B cell (primary cell): ENCODE measurements at regions not wholly inside any gene's neighbourhood (a gene's known extent, or its start where the extent isn't known, plus 50 kb on each side); places are given as distances from the start of the nearest gene placed in this dataset.

Experiments used
- EZH2 ChIP-seq: IDR thresholded peaks from 2 replicates; pipeline ENCODE4 v1.6.1; 2012; ENCODE audit warnings: borderline replicate concordance, low read depth, mild to moderate bottlenecking, moderate library complexity, low read length; ENCODE audit not compliant: insufficient read depth, poor library complexity, severe bottlenecking
- TF ChIP-seq, protein P1 (sequence below): fragments of 200-600 bp; IDR thresholded peaks from one replicate; pipeline ENCODE4 v1.8.0; 2022; ENCODE audit warnings: antibody characterized with exemption, mild to moderate bottlenecking

DNA sequence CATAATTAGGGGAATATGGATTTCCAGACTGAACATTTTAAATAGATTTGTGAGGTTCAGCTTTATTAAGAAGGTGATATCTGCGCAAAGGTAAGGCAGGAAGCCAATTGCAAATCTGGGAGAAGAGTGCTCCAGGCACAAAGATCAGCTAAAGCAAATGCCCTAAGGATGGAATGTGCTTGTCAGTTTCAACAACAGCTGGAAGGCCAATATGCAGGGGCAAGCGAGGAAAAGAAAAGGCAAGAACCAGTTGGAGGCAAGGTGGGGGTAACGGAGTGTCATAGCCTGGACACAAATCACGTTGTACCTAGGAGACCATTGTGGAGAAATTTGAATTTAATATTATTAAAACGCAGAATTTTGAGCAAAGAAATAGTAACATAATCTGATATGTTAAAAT, 1710.3 kb upstream of the PCDH7 start:
- TF ChIP-seq, protein P1, sequence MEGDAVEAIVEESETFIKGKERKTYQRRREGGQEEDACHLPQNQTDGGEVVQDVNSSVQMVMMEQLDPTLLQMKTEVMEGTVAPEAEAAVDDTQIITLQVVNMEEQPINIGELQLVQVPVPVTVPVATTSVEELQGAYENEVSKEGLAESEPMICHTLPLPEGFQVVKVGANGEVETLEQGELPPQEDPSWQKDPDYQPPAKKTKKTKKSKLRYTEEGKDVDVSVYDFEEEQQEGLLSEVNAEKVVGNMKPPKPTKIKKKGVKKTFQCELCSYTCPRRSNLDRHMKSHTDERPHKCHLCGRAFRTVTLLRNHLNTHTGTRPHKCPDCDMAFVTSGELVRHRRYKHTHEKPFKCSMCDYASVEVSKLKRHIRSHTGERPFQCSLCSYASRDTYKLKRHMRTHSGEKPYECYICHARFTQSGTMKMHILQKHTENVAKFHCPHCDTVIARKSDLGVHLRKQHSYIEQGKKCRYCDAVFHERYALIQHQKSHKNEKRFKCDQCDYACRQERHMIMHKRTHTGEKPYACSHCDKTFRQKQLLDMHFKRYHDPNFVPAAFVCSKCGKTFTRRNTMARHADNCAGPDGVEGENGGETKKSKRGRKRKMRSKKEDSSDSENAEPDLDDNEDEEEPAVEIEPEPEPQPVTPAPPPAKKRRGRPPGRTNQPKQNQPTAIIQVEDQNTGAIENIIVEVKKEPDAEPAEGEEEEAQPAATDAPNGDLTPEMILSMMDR: no peak
- TF ChIP-seq EZH2: no peak
